ENCODE measurements at regions not wholly inside any gene's neighbourhood (a gene's known extent, or its start where the extent isn't known, plus 50 kb on each side); places are given as distances from the start of the nearest gene placed in this dataset.

DNA sequence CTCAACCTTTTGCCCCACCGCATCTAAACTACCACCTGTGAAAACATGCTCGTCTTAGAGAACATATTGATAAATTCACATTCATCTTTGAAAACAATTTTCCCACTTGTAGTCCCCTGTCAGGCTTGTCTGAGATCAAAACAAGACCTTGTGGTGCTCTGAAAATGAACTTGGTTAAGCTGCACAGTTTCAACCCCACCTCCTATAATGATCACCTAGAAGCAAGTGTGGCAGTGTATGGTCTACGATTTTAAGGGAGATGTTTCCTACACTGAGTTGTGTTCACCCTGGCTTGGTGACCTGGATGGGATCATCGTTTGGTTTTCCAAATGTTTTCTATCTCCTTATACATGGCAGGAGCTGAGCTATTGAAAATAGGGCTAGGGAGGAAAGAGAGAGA is 539.4 kb downstream of the DOK5 start:
- no peak for DNase-seq (ENCODE audit: low read depth, low spot score)
- no peak overlapping the region for H3K9ac ChIP-seq (ENCODE audit: control insufficient read depth, insufficient read depth, low read length)
- H3K27ac ChIP-seq (ENCODE audit: control insufficient read depth, insufficient read depth), result no peak overlapping the region
- H3K27me3 ChIP-seq (replicated peaks in 1 of 2; ENCODE audit: control insufficient read depth in 2 of 2, insufficient read depth in 2 of 2, low read length in 1 of 2), result no peaks in the 10 kb centered on the region
- no TSS peak for BruUV-seq (replicated peaks)
- TF ChIP-seq MYB (IDR thresholded peaks at IDR 0.05; ENCODE audit: borderline replicate concordance, low read depth, low read length) (no peak), CBX5 (IDR thresholded peaks at IDR 0.05; ENCODE audit: low read depth) (no peak), CREB1 (IDR thresholded peaks at IDR 0.05; ENCODE audit: low read depth) (no peak), MXI1 (IDR thresholded peaks at IDR 0.05; ENCODE audit: low read depth, low read length) (no peak), CREM (IDR thresholded peaks at IDR 0.05; ENCODE audit: low read depth) (no peak), RBBP5 (conservative IDR thresholded peaks at IDR 0.05) (no peak)
- TF ChIP-seq, protein P1, sequence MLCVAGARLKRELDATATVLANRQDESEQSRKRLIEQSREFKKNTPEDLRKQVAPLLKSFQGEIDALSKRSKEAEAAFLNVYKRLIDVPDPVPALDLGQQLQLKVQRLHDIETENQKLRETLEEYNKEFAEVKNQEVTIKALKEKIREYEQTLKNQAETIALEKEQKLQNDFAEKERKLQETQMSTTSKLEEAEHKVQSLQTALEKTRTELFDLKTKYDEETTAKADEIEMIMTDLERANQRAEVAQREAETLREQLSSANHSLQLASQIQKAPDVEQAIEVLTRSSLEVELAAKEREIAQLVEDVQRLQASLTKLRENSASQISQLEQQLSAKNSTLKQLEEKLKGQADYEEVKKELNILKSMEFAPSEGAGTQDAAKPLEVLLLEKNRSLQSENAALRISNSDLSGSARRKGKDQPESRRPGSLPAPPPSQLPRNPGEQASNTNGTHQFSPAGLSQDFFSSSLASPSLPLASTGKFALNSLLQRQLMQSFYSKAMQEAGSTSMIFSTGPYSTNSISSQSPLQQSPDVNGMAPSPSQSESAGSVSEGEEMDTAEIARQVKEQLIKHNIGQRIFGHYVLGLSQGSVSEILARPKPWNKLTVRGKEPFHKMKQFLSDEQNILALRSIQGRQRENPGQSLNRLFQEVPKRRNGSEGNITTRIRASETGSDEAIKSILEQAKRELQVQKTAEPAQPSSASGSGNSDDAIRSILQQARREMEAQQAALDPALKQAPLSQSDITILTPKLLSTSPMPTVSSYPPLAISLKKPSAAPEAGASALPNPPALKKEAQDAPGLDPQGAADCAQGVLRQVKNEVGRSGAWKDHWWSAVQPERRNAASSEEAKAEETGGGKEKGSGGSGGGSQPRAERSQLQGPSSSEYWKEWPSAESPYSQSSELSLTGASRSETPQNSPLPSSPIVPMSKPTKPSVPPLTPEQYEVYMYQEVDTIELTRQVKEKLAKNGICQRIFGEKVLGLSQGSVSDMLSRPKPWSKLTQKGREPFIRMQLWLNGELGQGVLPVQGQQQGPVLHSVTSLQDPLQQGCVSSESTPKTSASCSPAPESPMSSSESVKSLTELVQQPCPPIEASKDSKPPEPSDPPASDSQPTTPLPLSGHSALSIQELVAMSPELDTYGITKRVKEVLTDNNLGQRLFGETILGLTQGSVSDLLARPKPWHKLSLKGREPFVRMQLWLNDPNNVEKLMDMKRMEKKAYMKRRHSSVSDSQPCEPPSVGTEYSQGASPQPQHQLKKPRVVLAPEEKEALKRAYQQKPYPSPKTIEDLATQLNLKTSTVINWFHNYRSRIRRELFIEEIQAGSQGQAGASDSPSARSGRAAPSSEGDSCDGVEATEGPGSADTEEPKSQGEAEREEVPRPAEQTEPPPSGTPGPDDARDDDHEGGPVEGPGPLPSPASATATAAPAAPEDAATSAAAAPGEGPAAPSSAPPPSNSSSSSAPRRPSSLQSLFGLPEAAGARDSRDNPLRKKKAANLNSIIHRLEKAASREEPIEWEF (IDR thresholded peaks at IDR 0.05; ENCODE audit: insufficient replicate concordance, low read depth, low read length), result no peak
- TF ChIP-seq, protein P2, sequence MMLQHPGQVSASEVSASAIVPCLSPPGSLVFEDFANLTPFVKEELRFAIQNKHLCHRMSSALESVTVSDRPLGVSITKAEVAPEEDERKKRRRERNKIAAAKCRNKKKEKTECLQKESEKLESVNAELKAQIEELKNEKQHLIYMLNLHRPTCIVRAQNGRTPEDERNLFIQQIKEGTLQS (IDR thresholded peaks at IDR 0.05; ENCODE audit: borderline replicate concordance, extremely low read depth, low read depth, low read length), result no peak
- no peaks in the 10 kb centered on the region for H3K9me3 ChIP-seq (replicated peaks; ENCODE audit: control insufficient read depth, insufficient read depth, low read length)
- POLR2A ChIA-PET, result interaction anchor here (0.5 to 0.6 kb wide), 2 partner anchors 24 to 33 kb away, joined by 3 to 4 read pairs; no protein-coding TSS in a partner anchor
- SMC1A ChIA-PET (ENCODE audit: uncharacterized antibody, unreplicated experiment), result interaction anchor here (0.8 kb wide), 1 partner anchor 12 kb away, joined by 3 read pairs; no protein-coding TSS in a partner anchor
- CTCF ChIA-PET, result interaction anchor here (0.6 kb wide), 1 partner anchor 429 kb away, joined by 3 read pairs; no protein-coding TSS in a partner anchor
- peak; percentile 51 for ATAC-seq
- no peak overlapping the region for H3K4me3 ChIP-seq
- WGBS (ENCODE audit: insufficient coverage, insufficient replicate concordance, low lambda C conversion rate, missing lambda C conversion rate), result 16% methylated on average over 4 of the region's 4 CpGs
- RAD21 ChIA-PET (ENCODE audit: unreplicated experiment), result no interaction called here
- no peak overlapping the region for H2AFZ ChIP-seq (ENCODE audit: control insufficient read depth, low read depth, low read length)
- in situ Hi-C loops (cut with MboI), result no loop called here
- H3K79me2 ChIP-seq (ENCODE audit: control insufficient read depth, insufficient read depth, low read length), result no peaks in the 10 kb centered on the region
- FAIRE-seq, result no peak
- no peak overlapping the region for H3K4me2 ChIP-seq (ENCODE audit: control insufficient read depth, insufficient read depth)
- H4K20me1 ChIP-seq (ENCODE audit: control insufficient read depth, insufficient read depth), result no peaks in the 10 kb centered on the region
- H3K36me3 ChIP-seq (ENCODE audit: control insufficient read depth in 2 of 2, insufficient read depth in 2 of 2, low read length in 1 of 2), result no peaks in the 10 kb centered on the region
- H3K4me1 ChIP-seq (ENCODE audit: control insufficient read depth, insufficient read depth, low read length), result no peaks in the 10 kb centered on the region
- intact Hi-C loops (cut with micrococcal nuclease; ENCODE audit: unreplicated experiment), result no loop called here

Measured in GM12878 (cell line).